GM12872 (cell line): ENCODE measurements at regions not wholly inside any gene's neighbourhood (a gene's known extent, or its start where the extent isn't known, plus 50 kb on each side); places are given as distances from the start of the nearest gene placed in this dataset.

ENCODE experiments used
- CTCF ChIP-seq: IDR thresholded peaks from 3 replicates; pipeline ENCODE4 v1.5.1; 2011; ENCODE audit warnings: low read depth, mild to moderate bottlenecking, low read length, moderate library complexity; ENCODE audit not compliant: insufficient read depth

- peak; percentile 54 for TF ChIP-seq CTCF
These were observed 124.6 kb upstream of the KCNAB1 start for GRCh38 chr3:155995525-155996370.

- no peak for TF ChIP-seq CTCF
These were observed 123.5 kb upstream of the KCNAB1 start for GRCh38 chr3:155996882-155997281.

- TF ChIP-seq CTCF = no peak
These were observed 114.6 kb upstream of the KCNAB1 start for GRCh38 chr3:156005736-156006135.

- TF ChIP-seq CTCF = peak; percentile 36; the same call in 1 of the 3 replicates
These were observed 109.5 kb upstream of the KCNAB1 start for GRCh38 chr3:156010829-156011228.

GRCh38 chr3:156014489-156014888 is 105.9 kb upstream of the KCNAB1 start:
- TF ChIP-seq CTCF = no peak

- TF ChIP-seq CTCF = no peak
These were observed 103.5 kb upstream of the KCNAB1 start for GRCh38 chr3:156016902-156017301.

- TF ChIP-seq CTCF = no peak
These were observed 102.9 kb upstream of the KCNAB1 start for GRCh38 chr3:156017352-156018030.
